Kidney epithelial cell (primary cell): ENCODE measurements at regions not wholly inside any gene's neighbourhood (a gene's known extent, or its start where the extent isn't known, plus 50 kb on each side); places are given as distances from the start of the nearest gene placed in this dataset.

Source experiments
- DNase-seq: peaks from one replicate; pipeline ENCODE4 v3.0.0-alpha.2; 2010; ENCODE audit warnings: low read depth
- H3K27me3 ChIP-seq: 2 replicates; pipeline ENCODE4 v1.6.0; 2011; ENCODE audit warnings: low read length; ENCODE audit not compliant: control insufficient read depth, insufficient read depth
- H3K36me3 ChIP-seq: 2 replicates; pipeline ENCODE4 v1.5.1; 2011; ENCODE audit warnings: low read length; ENCODE audit not compliant: control insufficient read depth, insufficient read depth
- H3K4me3 ChIP-seq: 2 replicates; pipeline ENCODE4 v1.5.1; 2011; ENCODE audit warnings: low read depth, mild to moderate bottlenecking, control low read depth, low read length
- CTCF ChIP-seq: IDR thresholded peaks from 2 replicates; pipeline ENCODE4 v1.5.1; 2011; ENCODE audit warnings: mild to moderate bottlenecking, moderate library complexity, low read length, control low read depth, inconsistent platforms; ENCODE audit not compliant: insufficient read depth, poor library complexity, severe bottlenecking

GRCh38 chr6:139642346-139642745 lies 267.9 kb upstream of the CITED2 start:
- Histone ChIP-seq H3K27me3 (no peaks in the 10 kb centered on the region), H3K4me3 (no peak overlapping the region), H3K36me3 (no peaks in the 10 kb centered on the region)
- DNase-seq: no peak
- TF ChIP-seq CTCF: no peak

- DNase-seq: no peak
- TF ChIP-seq CTCF: no peak
- Histone ChIP-seq H3K36me3 (no peaks in the 10 kb centered on the region), H3K27me3 (no peaks in the 10 kb centered on the region), H3K4me3 (no peak overlapping the region)
Observed at GRCh38 chr6:139641376-139641775, 266.9 kb upstream of the CITED2 start.

- TF ChIP-seq CTCF: no peak
- H3K4me3 ChIP-seq: no peak overlapping the region
- no peak for DNase-seq
- no peaks in the 10 kb centered on the region for H3K27me3 ChIP-seq
- H3K36me3 ChIP-seq: no peaks in the 10 kb centered on the region
Observed at GRCh38 chr6:139640921-139641320, 266.5 kb upstream of the CITED2 start.

GRCh38 chr6:139640448-139640847 lies 266.0 kb upstream of the CITED2 start:
- TF ChIP-seq CTCF: no peak
- no peak overlapping the region for H3K4me3 ChIP-seq
- no peaks in the 10 kb centered on the region for H3K36me3 ChIP-seq
- DNase-seq: no peak
- H3K27me3 ChIP-seq: no peaks in the 10 kb centered on the region

GRCh38 chr6:139639507-139639906 lies 265.1 kb upstream of the CITED2 start:
- no peak for TF ChIP-seq CTCF
- H3K4me3 ChIP-seq: no peak overlapping the region
- DNase-seq: no peak

GRCh38 chr6:139638179-139638941 lies 263.9 kb upstream of the CITED2 start:
- no peak for DNase-seq
- no peak for TF ChIP-seq CTCF
- Histone ChIP-seq H3K36me3 (no peaks in the 10 kb centered on the region), H3K27me3 (no peaks in the 10 kb centered on the region), H3K4me3 (no peak overlapping the region)

More at GRCh38 chr6:139639507-139639906, 265.1 kb upstream of the CITED2 start:
- Histone ChIP-seq H3K27me3 (no peaks in the 10 kb centered on the region), H3K36me3 (no peaks in the 10 kb centered on the region)
